ENCODE measurements at regions not wholly inside any gene's neighbourhood (a gene's known extent, or its start where the extent isn't known, plus 50 kb on each side); places are given as distances from the start of the nearest gene placed in this dataset.

DNA sequence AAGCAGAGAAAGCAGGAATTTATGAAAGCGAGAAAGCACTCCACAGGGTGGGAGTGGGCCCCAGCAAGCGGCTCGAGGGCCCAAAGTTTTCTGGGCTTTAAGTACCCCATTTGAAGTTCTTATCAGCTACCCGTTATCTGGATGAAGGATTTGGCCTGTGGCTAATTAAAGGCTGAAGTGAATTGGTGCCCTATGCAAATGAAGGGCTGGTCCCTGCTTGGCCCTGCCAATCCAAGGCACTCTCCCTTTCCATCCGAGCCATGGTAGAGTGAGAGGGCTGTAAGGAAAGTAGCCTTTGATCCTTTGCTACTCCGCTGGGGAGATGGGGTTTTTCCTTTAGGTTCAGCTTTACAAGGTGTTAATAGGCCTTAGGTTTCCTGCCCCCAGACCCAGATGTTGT lies 469.3 kb upstream of the CFAP20DC start:
- Histone ChIP-seq H3K4me3 (no peak overlapping the region), H3K4me1 (no peaks in the 10 kb centered on the region), H3K27me3 (no peaks in the 10 kb centered on the region), H3K36me3 (no peaks in the 10 kb centered on the region), H3K9me3 (no peaks in the 10 kb centered on the region), H3K27ac (no peak overlapping the region)
- ATAC-seq, result no peak
- no peak for TF ChIP-seq CTCF (IDR thresholded peaks at IDR 0.05)
- no peak for DNase-seq
- intact Hi-C loops (cut with DNase I), result no loop called here

- DNase-seq (no peak), ATAC-seq (no peak)
- Histone ChIP-seq H3K36me3 (no peaks in the 10 kb centered on the region), H3K27ac (no peak overlapping the region), H3K27me3 (no peaks in the 10 kb centered on the region), H3K9me3 (no peaks in the 10 kb centered on the region), H3K4me3 (no peak overlapping the region), H3K4me1 (no peaks in the 10 kb centered on the region)
- no peak for TF ChIP-seq CTCF (IDR thresholded peaks at IDR 0.05)
- intact Hi-C loops (cut with DNase I), result no loop called here
Measured at GRCh38 chr3:59518283-59519055, 468.6 kb upstream of the CFAP20DC start.

GRCh38 chr3:59517388-59517787 lies 467.6 kb upstream of the CFAP20DC start:
- Histone ChIP-seq H3K4me3 (no peak overlapping the region), H3K27me3 (no peaks in the 10 kb centered on the region), H3K27ac (no peak overlapping the region), H3K9me3 (no peaks in the 10 kb centered on the region), H3K4me1 (no peaks in the 10 kb centered on the region), H3K36me3 (no peaks in the 10 kb centered on the region)
- ATAC-seq (no peak), DNase-seq (no peak)
- intact Hi-C loops (cut with DNase I), result no loop called here
- no peak for TF ChIP-seq CTCF (IDR thresholded peaks at IDR 0.05)

GRCh38 chr3:59515966-59516365 lies 466.1 kb upstream of the CFAP20DC start:
- no peak for TF ChIP-seq CTCF (IDR thresholded peaks at IDR 0.05)
- intact Hi-C loops (cut with DNase I), result no loop called here
- Histone ChIP-seq H3K4me3 (no peak overlapping the region), H3K9me3 (no peaks in the 10 kb centered on the region), H3K27ac (no peak overlapping the region), H3K4me1 (no peaks in the 10 kb centered on the region), H3K27me3 (no peaks in the 10 kb centered on the region), H3K36me3 (no peaks in the 10 kb centered on the region)
- DNase-seq (no peak), ATAC-seq (no peak)

- no peaks in the 10 kb centered on the region for H3K27me3 ChIP-seq
- DNase-seq (no peak), ATAC-seq (no peak)
- no peaks in the 10 kb centered on the region for H3K36me3 ChIP-seq
- TF ChIP-seq CTCF (IDR thresholded peaks at IDR 0.05), result no peak
- intact Hi-C loops (cut with DNase I), result no loop called here
- no peaks in the 10 kb centered on the region for H3K4me1 ChIP-seq
- H3K4me3 ChIP-seq, result no peak overlapping the region
- H3K27ac ChIP-seq, result no peak overlapping the region
- no peaks in the 10 kb centered on the region for H3K9me3 ChIP-seq
Measured at GRCh38 chr3:59514865-59515482, 465.1 kb upstream of the CFAP20DC start.
